Fibroblast of lung (primary cell): ENCODE measurements at regions not wholly inside any gene's neighbourhood (a gene's known extent, or its start where the extent isn't known, plus 50 kb on each side); places are given as distances from the start of the nearest gene placed in this dataset.

Experiments
- DNase-seq, 2 donors: peaks; one replicate each; pipeline versions ENCODE4 v3.0.0 to v3.0.0-alpha.2; 2010; ENCODE audit warnings: low read depth in 2 of 2
- H2AFZ ChIP-seq: 2 replicates; pipeline ENCODE4 v1.5.1; 2012; ENCODE audit warnings: low read length, control low read depth, inconsistent platforms
- H3K27ac ChIP-seq: 2 replicates; pipeline ENCODE4 v1.5.1; 2011; ENCODE audit warnings: low read length, control low read depth; ENCODE audit not compliant: insufficient read depth
- H3K27me3 ChIP-seq: 2 replicates; pipeline ENCODE4 v1.5.1; 2011; ENCODE audit warnings: mild to moderate bottlenecking, low read length; ENCODE audit not compliant: control insufficient read depth, insufficient read depth
- H3K36me3 ChIP-seq: 2 replicates; pipeline ENCODE4 v1.5.1; 2011; ENCODE audit warnings: low read length; ENCODE audit not compliant: control insufficient read depth, insufficient read depth
- H3K4me1 ChIP-seq: 2 replicates; pipeline ENCODE4 v1.5.1; 2011; ENCODE audit warnings: low read length; ENCODE audit not compliant: control insufficient read depth, insufficient read depth; ENCODE audit errors: extremely low read depth
- H3K4me2 ChIP-seq: 2 replicates; pipeline ENCODE4 v1.5.1; 2011; ENCODE audit warnings: low read length, control low read depth; ENCODE audit not compliant: insufficient read depth; ENCODE audit errors: extremely low read depth
- H3K4me3 ChIP-seq, 4 experiments: fragments of 200-600 bp in 1 of 4; sonication (generic) in 1 of 4; replicated peaks in 1 of 4; 2 replicates each; pipeline ENCODE4 v1.5.1; 2011 to 2016; ENCODE audit warnings: low read length in 4 of 4, low read depth in 3 of 4, mild to moderate bottlenecking in 3 of 4, control low read depth in 2 of 4, inconsistent platforms in 1 of 4, mixed read lengths in 1 of 4; ENCODE audit not compliant: insufficient read depth in 1 of 4; ENCODE audit errors: control extremely low read depth in 1 of 4
- H3K79me2 ChIP-seq: 2 replicates; pipeline ENCODE4 v1.5.1; 2012; ENCODE audit warnings: mild to moderate bottlenecking, low read length, inconsistent platforms; ENCODE audit not compliant: control insufficient read depth, insufficient read depth
- H3K9ac ChIP-seq: 2 replicates; pipeline ENCODE4 v1.5.1; 2011; ENCODE audit warnings: mild to moderate bottlenecking, low read length, control low read depth; ENCODE audit not compliant: insufficient read depth
- H3K9me3 ChIP-seq: 2 replicates; pipeline ENCODE4 v1.5.1; 2012; ENCODE audit warnings: low read depth, low read length; ENCODE audit not compliant: control insufficient read depth, insufficient read depth
- H4K20me1 ChIP-seq: 2 replicates; pipeline ENCODE4 v1.5.1; 2011; ENCODE audit warnings: low read length; ENCODE audit not compliant: control insufficient read depth, insufficient read depth; ENCODE audit errors: extremely low read depth
- CTCF ChIP-seq, 2 donors: IDR thresholded peaks in 1 of 2; conservative IDR thresholded peaks in 1 of 2; 1 replicate in 1 of 2; 2 replicates in 1 of 2; pipeline ENCODE4 v1.5.1; 2011 to 2012; ENCODE audit warnings: low read length in 2 of 2, control low read depth in 1 of 2, inconsistent platforms in 1 of 2, low read depth in 1 of 2, mild to moderate bottlenecking in 1 of 2
- EZH2 ChIP-seq: IDR thresholded peaks from 2 replicates; pipeline ENCODE4 v1.5.1; 2012; ENCODE audit warnings: low read length, control low read depth, mild to moderate bottlenecking; ENCODE audit errors: missing control alignments

- Histone ChIP-seq H3K4me3 (no peak overlapping the region), H4K20me1 (no peaks in the 10 kb centered on the region), H3K27ac (no peak overlapping the region), H3K4me2 (no peak overlapping the region), H3K27me3 (no peaks in the 10 kb centered on the region), H3K9ac (no peak overlapping the region), H3K79me2 (no peaks in the 10 kb centered on the region), H3K36me3 (no peaks in the 10 kb centered on the region), H3K4me1 (no peaks in the 10 kb centered on the region), H3K9me3 (no peaks in the 10 kb centered on the region), H2AFZ (no peak overlapping the region)
- DNase-seq: peak in 1 of 2 donors; percentile 75
- TF ChIP-seq EZH2 (no peak), CTCF (conservative IDR thresholded peaks at IDR 0.05 in 1 of 2, IDR thresholded peaks at IDR 0.05 in 1 of 2; ENCODE audit: low read depth in 1 of 2, low read length in 2 of 2) (no peak)
Observed at GRCh38 chr6:98581705-98582104, 252.7 kb upstream of the POU3F2 start.

- Histone ChIP-seq H2AFZ (no peak overlapping the region), H3K9ac (no peak overlapping the region), H4K20me1 (no peaks in the 10 kb centered on the region), H3K4me3 (no peak overlapping the region), H3K4me1 (no peaks in the 10 kb centered on the region), H3K4me2 (no peak overlapping the region), H3K79me2 (no peaks in the 10 kb centered on the region), H3K9me3 (no peaks in the 10 kb centered on the region), H3K27ac (no peak overlapping the region), H3K36me3 (no peaks in the 10 kb centered on the region), H3K27me3 (no peaks in the 10 kb centered on the region)
- no peak for DNase-seq
- TF ChIP-seq CTCF (conservative IDR thresholded peaks at IDR 0.05 in 1 of 2, IDR thresholded peaks at IDR 0.05 in 1 of 2; ENCODE audit: low read depth in 1 of 2, low read length in 2 of 2) (no peak), EZH2 (no peak)
Observed at GRCh38 chr6:98583506-98583905, 250.9 kb upstream of the POU3F2 start.

GRCh38 chr6:98586163-98586562 lies 248.2 kb upstream of the POU3F2 start:
- H3K27ac ChIP-seq: no peak overlapping the region
- TF ChIP-seq CTCF (conservative IDR thresholded peaks at IDR 0.05 in 1 of 2, IDR thresholded peaks at IDR 0.05 in 1 of 2; ENCODE audit: low read depth in 1 of 2, low read length in 2 of 2) (no peak), EZH2 (no peak)
- no peaks in the 10 kb centered on the region for H4K20me1 ChIP-seq
- H3K27me3 ChIP-seq: no peaks in the 10 kb centered on the region
- H3K36me3 ChIP-seq: no peaks in the 10 kb centered on the region
- H3K4me1 ChIP-seq: no peaks in the 10 kb centered on the region
- H3K9ac ChIP-seq: no peak overlapping the region
- no peak overlapping the region for H3K4me3 ChIP-seq
- no peaks in the 10 kb centered on the region for H3K79me2 ChIP-seq
- no peaks in the 10 kb centered on the region for H3K9me3 ChIP-seq
- DNase-seq: no peak
- H2AFZ ChIP-seq: no peak overlapping the region
- no peak overlapping the region for H3K4me2 ChIP-seq
